ENCODE measurements at regions not wholly inside any gene's neighbourhood (a gene's known extent, or its start where the extent isn't known, plus 50 kb on each side); places are given as distances from the start of the nearest gene placed in this dataset.

DNA sequence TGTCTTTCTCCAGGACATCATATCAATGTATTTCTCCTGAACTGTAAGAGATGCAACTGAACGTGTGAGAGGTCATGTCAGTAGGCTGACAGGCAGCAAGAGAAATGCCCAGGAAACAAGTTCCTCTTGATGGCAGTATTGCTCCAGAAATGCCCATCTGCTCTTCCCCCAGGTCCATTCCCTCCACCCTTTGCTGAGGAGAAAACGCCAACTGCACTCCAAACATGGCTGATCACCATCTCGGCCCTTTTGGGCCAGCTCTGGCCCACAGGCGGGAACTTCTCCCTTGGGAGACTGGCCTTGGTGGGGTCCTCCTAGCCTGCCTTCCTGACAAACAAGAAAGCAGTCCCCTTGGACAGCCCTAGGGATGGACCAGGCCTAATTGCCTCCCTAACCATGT, 276.5 kb upstream of the AGTR2 start:
- Histone ChIP-seq H3K9ac (ENCODE audit: insufficient read depth, low read depth, low read length) (no peak overlapping the region), H3K36me3 (replicated peaks in 1 of 2; ENCODE audit: control insufficient read depth in 1 of 2, insufficient read depth in 2 of 2, low read length in 2 of 2) (no peaks in the 10 kb centered on the region), H2AFZ (ENCODE audit: low read length) (no peak overlapping the region), H3K4me2 (ENCODE audit: low read depth, low read length) (peak overlapping the region; percentile 80), H3K27me3 (ENCODE audit: control insufficient read depth in 1 of 2, insufficient read depth in 2 of 2, low read length in 2 of 2) (no peaks in the 10 kb centered on the region; a peak in 1 of 5 replicates), H3K4me3 (replicated peaks in 1 of 3; ENCODE audit: insufficient read depth in 1 of 3, low read depth in 2 of 3, low read length in 3 of 3) (peak overlapping the region; percentile 13 to 74 (median 47); a peak in 5 of 6 replicates), H3K27ac (ENCODE audit: extremely low read length, insufficient read depth, low read length) (no peak overlapping the region), H3K79me2 (ENCODE audit: insufficient read depth, low read length) (no peaks in the 10 kb centered on the region), H3K4me1 (ENCODE audit: insufficient read depth, low read length) (peaks cover 44% of the 10 kb centered on the region), H4K20me1 (ENCODE audit: insufficient read depth, low read length) (no peaks in the 10 kb centered on the region), H3K9me3 (ENCODE audit: low read length) (no peaks in the 10 kb centered on the region)
- DNase-seq (ENCODE audit: low spot score) (peak; percentile 63), FAIRE-seq (peak; percentile 97), ATAC-seq (peak; percentile 61)
- intact Hi-C loops (cut with micrococcal nuclease; ENCODE audit: unreplicated experiment) (loop anchor here (2.0 kb wide), 1 partner anchor 55 kb away; no protein-coding TSS in a partner anchor), in situ Hi-C loops (cut with HindIII; ENCODE audit: extremely low pct_ligation_motif_present, low pct_unique_long_range_greater_than_20kb) (no loop called here)
- BruUV-seq (replicated peaks), result no TSS peak
- ChIA-PET POLR2A (no interaction called here), CTCF (ENCODE audit: low intra/inter-chr PET ratio, low total read pairs) (interaction anchor here (0.7 kb wide), 1 partner anchor 17 kb away, joined by 3 read pairs; no protein-coding TSS in a partner anchor)
- WGBS (ENCODE audit: low lambda C conversion rate), result 0% methylated on average over 1 of the region's 4 CpGs
- TF ChIP-seq ZNF101 (CRISPR knock-in tag; IDR thresholded peaks at IDR 0.05; ENCODE audit: borderline replicate concordance, low read depth) (no peak), POLR2G (IDR thresholded peaks at IDR 0.05; ENCODE audit: low read depth, low read length) (no peak), RAD21 (CRISPR knock-in tag; IDR thresholded peaks at IDR 0.05) (0 out of 2 replicates have a peak, but pooled peaks have one; percentile 57), ARNTL (CRISPR knock-in tag; IDR thresholded peaks at IDR 0.05) (no peak), SOX5 (CRISPR knock-in tag; IDR thresholded peaks at IDR 0.05; ENCODE audit: borderline replicate concordance) (no peak), NR2F6 (IDR thresholded peaks at IDR 0.05) (no peak), NR2F6 (CRISPR knock-in tag; IDR thresholded peaks at IDR 0.05) (peak; percentile 13; the same call in 1 of the 2 replicates), ZNF264 (CRISPR knock-in tag; IDR thresholded peaks at IDR 0.05) (no peak), SMC3 (IDR thresholded peaks at IDR 0.05; ENCODE audit: low read length) (peak; percentile 52; the same call in 1 of the 2 replicates), TGIF2 (CRISPR knock-in tag; IDR thresholded peaks at IDR 0.05) (0 out of 2 replicates have a peak, but pooled peaks have one; percentile 12), NCOA5 (CRISPR knock-in tag; IDR thresholded peaks at IDR 0.05) (no peak), MED1 (CRISPR knock-in tag; IDR thresholded peaks at IDR 0.05) (peak; percentile 44), YY1 (IDR thresholded peaks at IDR 0.05; ENCODE audit: insufficient read depth, insufficient replicate concordance, low read depth, low read length) (peak; percentile 59)
- TF ChIP-seq, protein P1, sequence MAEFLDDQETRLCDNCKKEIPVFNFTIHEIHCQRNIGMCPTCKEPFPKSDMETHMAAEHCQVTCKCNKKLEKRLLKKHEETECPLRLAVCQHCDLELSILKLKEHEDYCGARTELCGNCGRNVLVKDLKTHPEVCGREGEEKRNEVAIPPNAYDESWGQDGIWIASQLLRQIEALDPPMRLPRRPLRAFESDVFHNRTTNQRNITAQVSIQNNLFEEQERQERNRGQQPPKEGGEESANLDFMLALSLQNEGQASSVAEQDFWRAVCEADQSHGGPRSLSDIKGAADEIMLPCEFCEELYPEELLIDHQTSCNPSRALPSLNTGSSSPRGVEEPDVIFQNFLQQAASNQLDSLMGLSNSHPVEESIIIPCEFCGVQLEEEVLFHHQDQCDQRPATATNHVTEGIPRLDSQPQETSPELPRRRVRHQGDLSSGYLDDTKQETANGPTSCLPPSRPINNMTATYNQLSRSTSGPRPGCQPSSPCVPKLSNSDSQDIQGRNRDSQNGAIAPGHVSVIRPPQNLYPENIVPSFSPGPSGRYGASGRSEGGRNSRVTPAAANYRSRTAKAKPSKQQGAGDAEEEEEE (CRISPR knock-in tag; IDR thresholded peaks at IDR 0.05; ENCODE audit: borderline replicate concordance), result no peak
- TF ChIP-seq, protein P2, sequence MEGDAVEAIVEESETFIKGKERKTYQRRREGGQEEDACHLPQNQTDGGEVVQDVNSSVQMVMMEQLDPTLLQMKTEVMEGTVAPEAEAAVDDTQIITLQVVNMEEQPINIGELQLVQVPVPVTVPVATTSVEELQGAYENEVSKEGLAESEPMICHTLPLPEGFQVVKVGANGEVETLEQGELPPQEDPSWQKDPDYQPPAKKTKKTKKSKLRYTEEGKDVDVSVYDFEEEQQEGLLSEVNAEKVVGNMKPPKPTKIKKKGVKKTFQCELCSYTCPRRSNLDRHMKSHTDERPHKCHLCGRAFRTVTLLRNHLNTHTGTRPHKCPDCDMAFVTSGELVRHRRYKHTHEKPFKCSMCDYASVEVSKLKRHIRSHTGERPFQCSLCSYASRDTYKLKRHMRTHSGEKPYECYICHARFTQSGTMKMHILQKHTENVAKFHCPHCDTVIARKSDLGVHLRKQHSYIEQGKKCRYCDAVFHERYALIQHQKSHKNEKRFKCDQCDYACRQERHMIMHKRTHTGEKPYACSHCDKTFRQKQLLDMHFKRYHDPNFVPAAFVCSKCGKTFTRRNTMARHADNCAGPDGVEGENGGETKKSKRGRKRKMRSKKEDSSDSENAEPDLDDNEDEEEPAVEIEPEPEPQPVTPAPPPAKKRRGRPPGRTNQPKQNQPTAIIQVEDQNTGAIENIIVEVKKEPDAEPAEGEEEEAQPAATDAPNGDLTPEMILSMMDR (CRISPR knock-in tag; IDR thresholded peaks at IDR 0.05), result peak; percentile 80
- TF ChIP-seq, protein P3, sequence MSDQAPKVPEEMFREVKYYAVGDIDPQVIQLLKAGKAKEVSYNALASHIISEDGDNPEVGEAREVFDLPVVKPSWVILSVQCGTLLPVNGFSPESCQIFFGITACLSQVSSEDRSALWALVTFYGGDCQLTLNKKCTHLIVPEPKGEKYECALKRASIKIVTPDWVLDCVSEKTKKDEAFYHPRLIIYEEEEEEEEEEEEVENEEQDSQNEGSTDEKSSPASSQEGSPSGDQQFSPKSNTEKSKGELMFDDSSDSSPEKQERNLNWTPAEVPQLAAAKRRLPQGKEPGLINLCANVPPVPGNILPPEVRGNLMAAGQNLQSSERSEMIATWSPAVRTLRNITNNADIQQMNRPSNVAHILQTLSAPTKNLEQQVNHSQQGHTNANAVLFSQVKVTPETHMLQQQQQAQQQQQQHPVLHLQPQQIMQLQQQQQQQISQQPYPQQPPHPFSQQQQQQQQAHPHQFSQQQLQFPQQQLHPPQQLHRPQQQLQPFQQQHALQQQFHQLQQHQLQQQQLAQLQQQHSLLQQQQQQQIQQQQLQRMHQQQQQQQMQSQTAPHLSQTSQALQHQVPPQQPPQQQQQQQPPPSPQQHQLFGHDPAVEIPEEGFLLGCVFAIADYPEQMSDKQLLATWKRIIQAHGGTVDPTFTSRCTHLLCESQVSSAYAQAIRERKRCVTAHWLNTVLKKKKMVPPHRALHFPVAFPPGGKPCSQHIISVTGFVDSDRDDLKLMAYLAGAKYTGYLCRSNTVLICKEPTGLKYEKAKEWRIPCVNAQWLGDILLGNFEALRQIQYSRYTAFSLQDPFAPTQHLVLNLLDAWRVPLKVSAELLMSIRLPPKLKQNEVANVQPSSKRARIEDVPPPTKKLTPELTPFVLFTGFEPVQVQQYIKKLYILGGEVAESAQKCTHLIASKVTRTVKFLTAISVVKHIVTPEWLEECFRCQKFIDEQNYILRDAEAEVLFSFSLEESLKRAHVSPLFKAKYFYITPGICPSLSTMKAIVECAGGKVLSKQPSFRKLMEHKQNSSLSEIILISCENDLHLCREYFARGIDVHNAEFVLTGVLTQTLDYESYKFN (CRISPR knock-in tag; conservative IDR thresholded peaks at IDR 0.05), result no peak
- TF ChIP-seq, protein P4, sequence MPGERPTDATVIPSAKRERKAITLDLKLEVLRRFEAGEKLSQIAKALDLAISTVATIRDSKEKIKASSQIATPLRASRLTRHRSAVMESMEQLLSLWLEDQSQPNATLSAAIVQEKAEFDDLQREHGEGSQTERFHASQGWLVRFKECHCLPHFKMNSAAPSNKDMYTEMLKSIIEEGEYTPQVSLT (CRISPR knock-in tag; IDR thresholded peaks at IDR 0.05; ENCODE audit: borderline replicate concordance, low read depth), result no peak
- TF ChIP-seq, protein P5, sequence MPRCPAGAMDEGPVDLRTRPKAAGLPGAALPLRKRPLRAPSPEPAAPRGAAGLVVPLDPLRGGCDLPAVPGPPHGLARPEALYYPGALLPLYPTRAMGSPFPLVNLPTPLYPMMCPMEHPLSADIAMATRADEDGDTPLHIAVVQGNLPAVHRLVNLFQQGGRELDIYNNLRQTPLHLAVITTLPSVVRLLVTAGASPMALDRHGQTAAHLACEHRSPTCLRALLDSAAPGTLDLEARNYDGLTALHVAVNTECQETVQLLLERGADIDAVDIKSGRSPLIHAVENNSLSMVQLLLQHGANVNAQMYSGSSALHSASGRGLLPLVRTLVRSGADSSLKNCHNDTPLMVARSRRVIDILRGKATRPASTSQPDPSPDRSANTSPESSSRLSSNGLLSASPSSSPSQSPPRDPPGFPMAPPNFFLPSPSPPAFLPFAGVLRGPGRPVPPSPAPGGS (CRISPR knock-in tag; IDR thresholded peaks at IDR 0.05), result no peak
